HL-60 (cell line): ENCODE measurements at regions not wholly inside any gene's neighbourhood (a gene's known extent, or its start where the extent isn't known, plus 50 kb on each side); places are given as distances from the start of the nearest gene placed in this dataset.

Experiments
- DNase-seq, 2 experiments: peaks; one replicate each; pipeline ENCODE4 v3.0.0-alpha.2; 2010 to 2020; ENCODE audit warnings: low read depth in 1 of 2, low spot score in 1 of 2
- H3K27ac ChIP-seq: fragments of 250-450 bp; sonication (Bioruptor Pico); replicated peaks from 2 replicates; pipeline ENCODE4 v1.5.1; 2020; ENCODE audit warnings: mild to moderate bottlenecking, moderate library complexity
- H3K27me3 ChIP-seq: fragments of 250-450 bp; sonication (Bioruptor Pico); 2 replicates; pipeline ENCODE4 v1.5.1; 2021; ENCODE audit warnings: mild to moderate bottlenecking, moderate library complexity; ENCODE audit not compliant: insufficient read depth, poor library complexity, severe bottlenecking
- H3K4me3 ChIP-seq: replicated peaks from 2 replicates; pipeline ENCODE4 v1.5.1; 2011; ENCODE audit warnings: mild to moderate bottlenecking, control low read depth, low read length; ENCODE audit not compliant: insufficient read depth
- CTCF ChIP-seq: IDR thresholded peaks from one replicate; pipeline ENCODE4 v1.5.1; 2011; ENCODE audit warnings: low read length, control low read depth, inconsistent platforms; ENCODE audit not compliant: insufficient read depth
- GABPA ChIP-seq: IDR thresholded peaks from 2 replicates; pipeline ENCODE4 v1.6.1; 2012; ENCODE audit warnings: low read depth
- POLR2AphosphoS5 ChIP-seq: IDR thresholded peaks from 2 replicates; pipeline ENCODE4 v1.6.1; 2012; ENCODE audit warnings: low read depth
- REST ChIP-seq: IDR thresholded peaks from 2 replicates; pipeline ENCODE4 v1.6.1; 2012; ENCODE audit warnings: low read depth; ENCODE audit not compliant: insufficient replicate concordance
- SPI1 ChIP-seq: IDR thresholded peaks from 2 replicates; pipeline ENCODE4 v1.6.1; 2012; ENCODE audit warnings: low read depth, mild to moderate bottlenecking, borderline replicate concordance

- H3K27ac ChIP-seq, result no peak overlapping the region
Observed at GRCh38 chrX:39501822-39502221, 595.9 kb downstream of the BCOR start.

GRCh38 chrX:39502486-39502885, 595.3 kb downstream of the BCOR start:
- Histone ChIP-seq H3K27me3 (no peaks in the 10 kb centered on the region), H3K4me3 (no peak overlapping the region), H3K27ac (no peak overlapping the region)
- no peak for TF ChIP-seq GABPA
- no peak for TF ChIP-seq REST
- TF ChIP-seq POLR2AphosphoS5, result no peak
- no peak for TF ChIP-seq SPI1
- TF ChIP-seq CTCF, result no peak
- DNase-seq, result no peak

More at GRCh38 chrX:39501822-39502221, 595.9 kb downstream of the BCOR start:
- DNase-seq, result no peak
- no peak overlapping the region for H3K4me3 ChIP-seq
- TF ChIP-seq SPI1 (no peak), REST (no peak), CTCF (no peak)
- H3K27me3 ChIP-seq, result no peaks in the 10 kb centered on the region

- Histone ChIP-seq H3K4me3 (no peak overlapping the region), H3K27ac (no peak overlapping the region), H3K27me3 (no peaks in the 10 kb centered on the region)
- DNase-seq, result no peak
- TF ChIP-seq GABPA, result no peak
- TF ChIP-seq POLR2AphosphoS5, result no peak
- TF ChIP-seq REST, result no peak
- TF ChIP-seq SPI1, result no peak
- no peak for TF ChIP-seq CTCF
Observed at GRCh38 chrX:39504227-39504626, 593.5 kb downstream of the BCOR start.
